Lower leg skin (tissue), 3 donors: ENCODE measurements at regions not wholly inside any gene's neighbourhood (a gene's known extent, or its start where the extent isn't known, plus 50 kb on each side); places are given as distances from the start of the nearest gene placed in this dataset.

Experiments used
- POLR2A ChIP-seq, 2 donors: fragments of 450-650 bp; IDR thresholded peaks; one replicate each; pipeline ENCODE4 v1.6.1; 2016 to 2017; ENCODE audit warnings: antibody characterized with exemption in 2 of 2, mild to moderate bottlenecking in 1 of 2, moderate library complexity in 1 of 2
- TF ChIP-seq, protein P1 (sequence below), 3 donors: fragments of 450-650 bp; IDR thresholded peaks; one replicate each; pipeline ENCODE4 v1.5.1; 2016; ENCODE audit warnings: antibody characterized with exemption in 3 of 3, mild to moderate bottlenecking in 3 of 3, moderate library complexity in 2 of 3

DNA sequence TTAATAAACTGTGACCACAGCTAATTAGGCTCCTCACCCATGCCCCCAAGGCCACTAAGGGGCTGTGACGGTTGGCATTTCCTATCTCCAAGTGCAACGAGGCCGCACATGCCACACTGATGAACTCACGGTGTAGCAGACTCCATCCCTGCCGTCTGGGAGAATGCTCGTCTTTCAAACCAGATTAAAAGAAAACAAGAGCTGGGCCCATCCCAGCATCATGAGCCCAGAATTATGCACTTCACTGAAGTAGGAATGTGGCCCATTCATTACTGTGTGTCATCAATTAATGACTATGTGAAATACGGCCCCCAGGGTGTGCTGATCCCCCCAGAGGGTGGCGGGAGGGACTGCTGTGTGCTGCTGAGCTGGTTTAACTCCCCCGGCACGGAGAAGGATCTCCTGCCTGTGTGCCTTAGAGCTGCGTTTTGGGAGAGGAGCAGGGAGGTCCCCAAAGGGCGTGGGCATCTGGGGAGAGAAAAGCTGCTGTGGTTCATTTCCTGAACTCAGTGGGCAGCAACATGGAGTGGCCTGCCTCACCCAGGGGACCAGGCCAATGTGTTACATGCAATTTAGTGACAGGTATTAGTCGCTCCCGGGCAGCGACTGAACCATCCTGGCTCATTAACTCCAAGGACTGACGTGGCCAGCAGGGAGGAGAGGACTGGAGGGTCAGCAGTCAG lies 194.5 kb downstream of the FOXL1 start:
- TF ChIP-seq POLR2A (IDR thresholded peaks at IDR 0.05): no peak
- TF ChIP-seq, protein P1, sequence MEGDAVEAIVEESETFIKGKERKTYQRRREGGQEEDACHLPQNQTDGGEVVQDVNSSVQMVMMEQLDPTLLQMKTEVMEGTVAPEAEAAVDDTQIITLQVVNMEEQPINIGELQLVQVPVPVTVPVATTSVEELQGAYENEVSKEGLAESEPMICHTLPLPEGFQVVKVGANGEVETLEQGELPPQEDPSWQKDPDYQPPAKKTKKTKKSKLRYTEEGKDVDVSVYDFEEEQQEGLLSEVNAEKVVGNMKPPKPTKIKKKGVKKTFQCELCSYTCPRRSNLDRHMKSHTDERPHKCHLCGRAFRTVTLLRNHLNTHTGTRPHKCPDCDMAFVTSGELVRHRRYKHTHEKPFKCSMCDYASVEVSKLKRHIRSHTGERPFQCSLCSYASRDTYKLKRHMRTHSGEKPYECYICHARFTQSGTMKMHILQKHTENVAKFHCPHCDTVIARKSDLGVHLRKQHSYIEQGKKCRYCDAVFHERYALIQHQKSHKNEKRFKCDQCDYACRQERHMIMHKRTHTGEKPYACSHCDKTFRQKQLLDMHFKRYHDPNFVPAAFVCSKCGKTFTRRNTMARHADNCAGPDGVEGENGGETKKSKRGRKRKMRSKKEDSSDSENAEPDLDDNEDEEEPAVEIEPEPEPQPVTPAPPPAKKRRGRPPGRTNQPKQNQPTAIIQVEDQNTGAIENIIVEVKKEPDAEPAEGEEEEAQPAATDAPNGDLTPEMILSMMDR (IDR thresholded peaks at IDR 0.05): no peak
